Ascending aorta (tissue), 2 donors: ENCODE measurements at regions not wholly inside any gene's neighbourhood (a gene's known extent, or its start where the extent isn't known, plus 50 kb on each side); places are given as distances from the start of the nearest gene placed in this dataset.

Experiments
- DNase-seq, 2 donors: peaks; one replicate each; pipeline ENCODE4 v3.0.0-alpha.2; 2019; ENCODE audit warnings: low spot score in 2 of 2
- H3K27ac ChIP-seq, 2 donors: fragments of 200-600 bp; sonication (generic); one replicate each; pipeline ENCODE4 v1.5.1; 2016 to 2017; ENCODE audit warnings: mild to moderate bottlenecking in 1 of 2
- H3K27me3 ChIP-seq: fragments of 200-600 bp; sonication (generic); one replicate; pipeline ENCODE4 v1.5.1; 2017
- H3K36me3 ChIP-seq, 2 donors: fragments of 200-600 bp; sonication (generic); one replicate each; pipeline ENCODE4 v1.5.1; 2016
- H3K4me1 ChIP-seq, 2 donors: fragments of 200-600 bp; sonication (generic); one replicate each; pipeline ENCODE4 v1.5.1; 2016 to 2017; ENCODE audit warnings: mild to moderate bottlenecking in 1 of 2
- H3K4me3 ChIP-seq, 2 donors: fragments of 200-600 bp; sonication (generic); one replicate each; pipeline ENCODE4 v1.5.1; 2016 to 2017; ENCODE audit warnings: mild to moderate bottlenecking in 1 of 2
- H3K9me3 ChIP-seq, 2 donors: fragments of 200-600 bp; sonication (generic); one replicate each; pipeline ENCODE4 v1.5.1; 2016
- CTCF ChIP-seq, 3 experiments: fragments of 200-600 bp in 2 of 3; fragments of 450-650 bp in 1 of 3; sonication (generic) in 2 of 3; IDR thresholded peaks; one replicate each; pipeline ENCODE4 v1.5.1; 2016 to 2019; ENCODE audit warnings: antibody characterized with exemption in 3 of 3, mild to moderate bottlenecking in 1 of 3, moderate library complexity in 1 of 3
- intact Hi-C: fragments of 100-400 bp; cut with DNase I; formaldehyde crosslinking; loops from one replicate; pipeline ENCODE4 v1.15.1; 2023

- no peak for DNase-seq
- H3K9me3 ChIP-seq = no peaks in the 10 kb centered on the region
- peaks cover 0 to 32% of the 10 kb centered on the region in 2 donors for H3K4me1 ChIP-seq
- no peaks in the 10 kb centered on the region for H3K36me3 ChIP-seq
- no peak for TF ChIP-seq CTCF (IDR thresholded peaks at IDR 0.05)
- H3K27me3 ChIP-seq = no peaks in the 10 kb centered on the region
- H3K4me3 ChIP-seq = peak overlapping the region in 1 of 2 donors; percentile 2
- H3K27ac ChIP-seq = peak overlapping the region; percentile 57 to 58
- intact Hi-C loops = loop anchor here (2.0 kb wide), 1 partner anchor 16 kb away; no protein-coding TSS in a partner anchor
Observed at GRCh38 chr6:71404145-71404966, 115.7 kb downstream of the OGFRL1 start.

- no peaks in the 10 kb centered on the region for H3K27me3 ChIP-seq
- H3K9me3 ChIP-seq = no peaks in the 10 kb centered on the region
- H3K4me3 ChIP-seq = peak overlapping the region in 1 of 2 donors; percentile 2
- DNase-seq = no peak
- peaks cover 0 to 5% of the 10 kb centered on the region in 2 donors for H3K36me3 ChIP-seq
- intact Hi-C loops = loop anchor here (2.0 kb wide), 1 partner anchor 16 kb away; no protein-coding TSS in a partner anchor
- H3K4me1 ChIP-seq = peaks cover 0 to 38% of the 10 kb centered on the region in 2 donors
- peak overlapping the region; percentile 57 to 58 for H3K27ac ChIP-seq
- no peak for TF ChIP-seq CTCF (IDR thresholded peaks at IDR 0.05)
Observed at GRCh38 chr6:71404967-71405278, 116.3 kb downstream of the OGFRL1 start.

GRCh38 chr6:71405416-71405815 is 116.8 kb downstream of the OGFRL1 start:
- Histone ChIP-seq H3K27me3 (no peaks in the 10 kb centered on the region), H3K36me3 (peaks cover 0 to 6% of the 10 kb centered on the region in 2 donors), H3K27ac (peak overlapping the region; percentile 57 to 58), H3K9me3 (no peaks in the 10 kb centered on the region), H3K4me3 (no peak overlapping the region), H3K4me1 (peaks cover 0 to 38% of the 10 kb centered on the region in 2 donors)
- TF ChIP-seq CTCF (IDR thresholded peaks at IDR 0.05) = no peak
- intact Hi-C loops = loop anchor here (2.0 kb wide), 1 partner anchor 15 kb away; no protein-coding TSS in a partner anchor
- no peak for DNase-seq

GRCh38 chr6:71406865-71407860 is 118.6 kb downstream of the OGFRL1 start:
- Histone ChIP-seq H3K9me3 (no peaks in the 10 kb centered on the region), H3K36me3 (peaks cover 0 to 6% of the 10 kb centered on the region in 2 donors), H3K27me3 (no peaks in the 10 kb centered on the region), H3K4me3 (no peak overlapping the region), H3K27ac (no peak overlapping the region), H3K4me1 (peaks cover 0 to 41% of the 10 kb centered on the region in 2 donors)
- intact Hi-C loops = no loop called here
- TF ChIP-seq CTCF (IDR thresholded peaks at IDR 0.05) = no peak
- DNase-seq = no peak

- no peaks in the 10 kb centered on the region for H3K9me3 ChIP-seq
- no peak overlapping the region for H3K27ac ChIP-seq
- DNase-seq = no peak
- peaks cover 0 to 27% of the 10 kb centered on the region in 2 donors for H3K4me1 ChIP-seq
- no peak for TF ChIP-seq CTCF (IDR thresholded peaks at IDR 0.05)
- H3K27me3 ChIP-seq = no peaks in the 10 kb centered on the region
- peaks cover 0 to 6% of the 10 kb centered on the region in 2 donors for H3K36me3 ChIP-seq
- H3K4me3 ChIP-seq = no peak overlapping the region
- intact Hi-C loops = no loop called here
Observed at GRCh38 chr6:71408787-71409723, 120.4 kb downstream of the OGFRL1 start.
